ENCODE measurements at regions not wholly inside any gene's neighbourhood (a gene's known extent, or its start where the extent isn't known, plus 50 kb on each side); places are given as distances from the start of the nearest gene placed in this dataset.

DNA sequence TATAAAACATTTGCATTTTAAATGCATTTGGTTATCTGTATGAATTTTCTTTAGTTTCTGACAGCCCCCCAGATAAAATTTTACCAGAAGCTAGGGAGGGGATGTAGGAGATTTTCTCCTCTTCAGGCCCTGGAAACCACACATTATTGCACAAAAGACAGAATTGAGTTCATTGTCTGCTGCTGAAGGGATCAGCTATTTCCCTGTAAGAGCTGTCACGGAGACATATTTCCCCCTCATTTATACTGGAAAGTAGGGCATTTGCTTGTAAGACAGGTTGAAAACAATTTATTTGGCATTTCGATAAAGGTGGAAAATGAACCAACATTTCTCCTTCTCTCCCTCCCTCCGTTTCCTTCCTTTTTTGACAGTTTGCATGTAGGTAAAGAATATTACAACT, 241.3 kb upstream of the LCORL start:
- TF ChIP-seq, protein P1, sequence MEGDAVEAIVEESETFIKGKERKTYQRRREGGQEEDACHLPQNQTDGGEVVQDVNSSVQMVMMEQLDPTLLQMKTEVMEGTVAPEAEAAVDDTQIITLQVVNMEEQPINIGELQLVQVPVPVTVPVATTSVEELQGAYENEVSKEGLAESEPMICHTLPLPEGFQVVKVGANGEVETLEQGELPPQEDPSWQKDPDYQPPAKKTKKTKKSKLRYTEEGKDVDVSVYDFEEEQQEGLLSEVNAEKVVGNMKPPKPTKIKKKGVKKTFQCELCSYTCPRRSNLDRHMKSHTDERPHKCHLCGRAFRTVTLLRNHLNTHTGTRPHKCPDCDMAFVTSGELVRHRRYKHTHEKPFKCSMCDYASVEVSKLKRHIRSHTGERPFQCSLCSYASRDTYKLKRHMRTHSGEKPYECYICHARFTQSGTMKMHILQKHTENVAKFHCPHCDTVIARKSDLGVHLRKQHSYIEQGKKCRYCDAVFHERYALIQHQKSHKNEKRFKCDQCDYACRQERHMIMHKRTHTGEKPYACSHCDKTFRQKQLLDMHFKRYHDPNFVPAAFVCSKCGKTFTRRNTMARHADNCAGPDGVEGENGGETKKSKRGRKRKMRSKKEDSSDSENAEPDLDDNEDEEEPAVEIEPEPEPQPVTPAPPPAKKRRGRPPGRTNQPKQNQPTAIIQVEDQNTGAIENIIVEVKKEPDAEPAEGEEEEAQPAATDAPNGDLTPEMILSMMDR (IDR thresholded peaks at IDR 0.05) = no peak
- TF ChIP-seq POLR2A (IDR thresholded peaks at IDR 0.05) (no peak), POLR2AphosphoS5 (IDR thresholded peaks at IDR 0.05) (no peak)

Measured in transverse colon (tissue), 4 donors.